CD14-positive monocyte (primary cell): ENCODE measurements at regions not wholly inside any gene's neighbourhood (a gene's known extent, or its start where the extent isn't known, plus 50 kb on each side); places are given as distances from the start of the nearest gene placed in this dataset.

Experiments used
- DNase-seq, 3 donors: peaks; one replicate each; pipeline ENCODE4 v3.0.0-alpha.2; 2011 to 2022
- H2AFZ ChIP-seq: 2 replicates; pipeline ENCODE4 v1.6.0; 2012; ENCODE audit warnings: mild to moderate bottlenecking, low read depth, low read length, inconsistent platforms; ENCODE audit not compliant: insufficient read depth, poor library complexity, severe bottlenecking
- H3K27ac ChIP-seq, 2 donors: 1 replicate in 1 of 2; 2 replicates in 1 of 2; pipeline ENCODE4 v1.5.1; 2012 to 2013; ENCODE audit warnings: low read length in 2 of 2, control low read depth in 1 of 2, inconsistent platforms in 1 of 2, low read depth in 1 of 2, mild to moderate bottlenecking in 1 of 2
- H3K27me3 ChIP-seq, 2 donors: one replicate each; pipeline versions ENCODE4 v1.6.0 to v1.6.1; 2011 to 2013; ENCODE audit warnings: low read length in 2 of 2; ENCODE audit not compliant: control insufficient read depth in 2 of 2, insufficient read depth in 2 of 2
- H3K36me3 ChIP-seq, 2 donors: replicated peaks in 1 of 2; 1 replicate in 1 of 2; 2 replicates in 1 of 2; pipeline versions ENCODE4 v1.5.1 to v1.6.1; 2012 to 2013; ENCODE audit warnings: low read length in 2 of 2, control low read depth in 1 of 2, inconsistent platforms in 1 of 2, mild to moderate bottlenecking in 1 of 2; ENCODE audit not compliant: insufficient read depth in 2 of 2, control insufficient read depth in 1 of 2
- H3K4me1 ChIP-seq, 2 donors: 1 replicate in 1 of 2; 2 replicates in 1 of 2; pipeline versions ENCODE4 v1.5.1 to v1.6.1; 2012 to 2013; ENCODE audit warnings: low read length in 2 of 2, control low read depth in 1 of 2, inconsistent platforms in 1 of 2, mild to moderate bottlenecking in 1 of 2, moderate library complexity in 1 of 2; ENCODE audit not compliant: insufficient read depth in 2 of 2, control insufficient read depth in 1 of 2
- H3K4me2 ChIP-seq: replicated peaks from 2 replicates; pipeline ENCODE3; 2012; ENCODE audit warnings: low read length, moderate library complexity, mild to moderate bottlenecking; ENCODE audit not compliant: poor library complexity, severe bottlenecking; ENCODE audit errors: extremely low read depth
- H3K4me3 ChIP-seq, 3 experiments: fragments of 200-600 bp in 1 of 3; sonication (generic) in 1 of 3; replicated peaks in 1 of 3; 1 replicate in 2 of 3; 2 replicates in 1 of 3; pipeline ENCODE4 v1.5.1; 2011 to 2013; ENCODE audit warnings: low read length in 3 of 3, mild to moderate bottlenecking in 3 of 3, control low read depth in 2 of 3, low read depth in 2 of 3, inconsistent platforms in 1 of 3, moderate library complexity in 1 of 3
- H3K79me2 ChIP-seq: 2 replicates; pipeline ENCODE4 v1.6.0; 2012; ENCODE audit warnings: mild to moderate bottlenecking, control low read depth, inconsistent platforms, low read length, moderate library complexity; ENCODE audit not compliant: insufficient read depth
- H3K9ac ChIP-seq: 2 replicates; pipeline ENCODE4 v1.6.0; 2017; ENCODE audit warnings: low read length, mild to moderate bottlenecking; ENCODE audit not compliant: insufficient read depth, poor library complexity, severe bottlenecking
- H3K9me3 ChIP-seq, 2 donors: replicated peaks in 1 of 2; 1 replicate in 1 of 2; 2 replicates in 1 of 2; pipeline versions ENCODE4 v1.5.1 to v1.6.1; 2012 to 2013; ENCODE audit warnings: low read length in 2 of 2, control low read depth in 1 of 2; ENCODE audit not compliant: control insufficient read depth in 1 of 2, insufficient read depth in 1 of 2
- H4K20me1 ChIP-seq: 2 replicates; pipeline ENCODE4 v1.6.0; 2012; ENCODE audit warnings: mild to moderate bottlenecking, low read length, control low read depth, moderate library complexity; ENCODE audit not compliant: insufficient read depth
- H3K27ac Mint-ChIP-seq, 7 donors: one replicate each; pipeline ENCODE4 v1.8.0; 2020; ENCODE audit warnings: mild to moderate bottlenecking in 7 of 7, mixed read lengths in 7 of 7, moderate library complexity in 6 of 7, inconsistent platforms in 2 of 7
- H3K27me3 Mint-ChIP-seq, 3 donors: one replicate each; pipeline ENCODE4 v1.8.0; 2021 to 2022; ENCODE audit warnings: low read depth in 3 of 3, mild to moderate bottlenecking in 3 of 3, mixed read lengths in 3 of 3, moderate library complexity in 3 of 3, inconsistent platforms in 1 of 3
- H3K36me3 Mint-ChIP-seq, 2 donors: one replicate each; pipeline ENCODE4 v1.8.0; 2020; ENCODE audit warnings: mixed read lengths in 2 of 2, inconsistent platforms in 1 of 2, mild to moderate bottlenecking in 1 of 2
- H3K4me1 Mint-ChIP-seq: one replicate; pipeline ENCODE4 v1.8.0; 2020; ENCODE audit warnings: mild to moderate bottlenecking, mixed read lengths
- H3K4me3 Mint-ChIP-seq, 2 donors: one replicate each; pipeline ENCODE4 v1.8.0; 2020; ENCODE audit warnings: mild to moderate bottlenecking in 2 of 2, mixed read lengths in 2 of 2, moderate library complexity in 1 of 2
- H3K9me3 Mint-ChIP-seq, 7 donors: one replicate each; pipeline ENCODE4 v1.8.0; 2020 to 2022; ENCODE audit warnings: mixed read lengths in 7 of 7, mild to moderate bottlenecking in 6 of 7, moderate library complexity in 6 of 7, inconsistent platforms in 2 of 7
- CTCF ChIP-seq: fragments of 200-600 bp; IDR thresholded peaks from one replicate; pipeline ENCODE4 v1.8.0; 2022; ENCODE audit warnings: antibody characterized with exemption, mild to moderate bottlenecking
- WGBS: methylation state at CpG from one replicate; pipeline ENCODE4 v1.1.5; 2013; ENCODE audit warnings: missing lambda C conversion rate; ENCODE audit not compliant: insufficient coverage; 5-methylcytosine and 5-hydroxymethylcytosine counted together
- intact Hi-C, 2 donors: fragments of 100-400 bp; cut with micrococcal nuclease; formaldehyde crosslinking; loops; one replicate each; pipeline versions ENCODE4 v1.15.0 to v1.15.1; 2023

- Histone ChIP-seq H3K4me3 (no peak overlapping the region), H3K4me2 (no peak overlapping the region), H3K27ac (no peak overlapping the region), H3K9ac (no peak overlapping the region), H3K79me2 (no peaks in the 10 kb centered on the region), H3K36me3 (no peaks in the 10 kb centered on the region), H3K9me3 (no peaks in the 10 kb centered on the region), H3K4me1 (no peaks in the 10 kb centered on the region), H4K20me1 (no peaks in the 10 kb centered on the region), H2AFZ (no peak overlapping the region), H3K27me3 (no peaks in the 10 kb centered on the region)
- Mint-ChIP-seq H3K27me3 (peaks cover 2 to 12% (median 5%) of the 10 kb centered on the region in 3 donors), H3K4me3 (no peak overlapping the region), H3K27ac (no peak overlapping the region), H3K9me3 (peaks cover 0 to 4% (median 0%) of the 10 kb centered on the region in 7 donors), H3K36me3 (no peaks in the 10 kb centered on the region), H3K4me1 (peaks cover 5% of the 10 kb centered on the region)
- intact Hi-C loops, result no loop called here
- DNase-seq, result no peak
- WGBS, result 91% methylated on average over 11 of the region's 11 CpGs
- TF ChIP-seq CTCF, result no peak
Observed at GRCh38 chr11:64475145-64475544, 80.6 kb upstream of the SLC22A11 start.

GRCh38 chr11:64476881-64477280, 78.9 kb upstream of the SLC22A11 start:
- Histone ChIP-seq H3K79me2 (no peaks in the 10 kb centered on the region), H3K27ac (no peak overlapping the region), H3K4me1 (no peaks in the 10 kb centered on the region), H2AFZ (no peak overlapping the region), H3K9ac (peak overlapping the region; percentile 17), H3K36me3 (no peaks in the 10 kb centered on the region), H3K4me3 (no peak overlapping the region), H4K20me1 (no peaks in the 10 kb centered on the region), H3K9me3 (no peaks in the 10 kb centered on the region), H3K27me3 (no peaks in the 10 kb centered on the region), H3K4me2 (no peak overlapping the region)
- no peak for TF ChIP-seq CTCF
- no peak overlapping the region for H3K27ac Mint-ChIP-seq
- intact Hi-C loops, result no loop called here
- no peaks in the 10 kb centered on the region for H3K9me3 Mint-ChIP-seq
- no peaks in the 10 kb centered on the region for H3K36me3 Mint-ChIP-seq
- WGBS, result 79% methylated on average over 6 of the region's 7 CpGs
- no peak for DNase-seq
- peaks cover 5% of the 10 kb centered on the region for H3K4me1 Mint-ChIP-seq
- no peak overlapping the region for H3K4me3 Mint-ChIP-seq
- peaks cover 2 to 11% (median 3%) of the 10 kb centered on the region in 3 donors for H3K27me3 Mint-ChIP-seq
